BJ (cell line): ENCODE measurements at regions not wholly inside any gene's neighbourhood (a gene's known extent, or its start where the extent isn't known, plus 50 kb on each side); places are given as distances from the start of the nearest gene placed in this dataset.

Experiments
- CTCF ChIA-PET: fragments of 350-600 bp; formaldehyde crosslinking; extraction: SDS; loops from one replicate; lab custom pipeline; 2021; ENCODE audit warnings: antibody characterized with exemption, inconsistent platforms; lab: Yijun Ruan, JAX
- POLR2A ChIA-PET: fragments of 300-600 bp; sonication (Branson Sonifier 250); formaldehyde crosslinking; extraction: SDS; loops from one replicate; lab custom pipeline; 2021; ENCODE audit warnings: antibody characterized with exemption; lab: Charles Lee
- DNase-seq: peaks from one replicate; pipeline ENCODE4 v3.0.0-alpha.2; 2011; ENCODE audit warnings: low read depth
- H3K27me3 ChIP-seq: 2 replicates; pipeline ENCODE4 v1.6.0; 2011; ENCODE audit warnings: low read length; ENCODE audit not compliant: control insufficient read depth, insufficient read depth
- H3K36me3 ChIP-seq: 2 replicates; pipeline ENCODE4 v1.5.1; 2011; ENCODE audit warnings: low read length; ENCODE audit not compliant: control insufficient read depth, insufficient read depth
- H3K4me3 ChIP-seq: 2 replicates; pipeline ENCODE4 v1.5.1; 2011; ENCODE audit warnings: low read depth, mild to moderate bottlenecking, control low read depth, low read length
- TF ChIP-seq, protein P1 (sequence below): IDR thresholded peaks from 2 replicates; pipeline ENCODE4 v1.5.1; 2011; ENCODE audit warnings: low read depth, mild to moderate bottlenecking, control low read depth, inconsistent platforms, low read length, moderate library complexity; ENCODE audit not compliant: insufficient read depth

DNA sequence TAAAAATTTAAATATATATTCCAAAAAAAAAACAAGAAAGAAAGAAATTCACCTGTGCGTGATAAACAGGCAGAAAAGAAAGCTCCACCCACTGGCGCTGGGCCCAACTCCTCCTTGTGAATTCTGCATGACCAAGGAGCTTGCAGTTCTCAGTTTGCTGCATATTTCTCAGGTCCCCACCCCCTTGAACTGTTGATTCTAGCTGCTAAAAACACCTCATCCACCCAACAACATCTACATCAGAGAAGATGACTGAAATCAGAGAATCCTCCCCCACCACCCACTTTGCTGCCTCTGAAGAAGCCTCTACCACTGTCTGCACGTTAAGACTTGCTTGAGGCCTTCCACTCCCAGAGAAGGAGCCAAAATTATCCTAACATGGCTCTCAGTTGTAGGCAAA lies 104.8 kb downstream of the RGS2 start:
- ChIA-PET POLR2A (no interaction called here), CTCF (interaction anchor here (0.6 kb wide), 1 partner anchor 117 kb away, joined by 3 read pairs; no protein-coding TSS in a partner anchor)
- no peak overlapping the region for H3K4me3 ChIP-seq
- TF ChIP-seq, protein P1, sequence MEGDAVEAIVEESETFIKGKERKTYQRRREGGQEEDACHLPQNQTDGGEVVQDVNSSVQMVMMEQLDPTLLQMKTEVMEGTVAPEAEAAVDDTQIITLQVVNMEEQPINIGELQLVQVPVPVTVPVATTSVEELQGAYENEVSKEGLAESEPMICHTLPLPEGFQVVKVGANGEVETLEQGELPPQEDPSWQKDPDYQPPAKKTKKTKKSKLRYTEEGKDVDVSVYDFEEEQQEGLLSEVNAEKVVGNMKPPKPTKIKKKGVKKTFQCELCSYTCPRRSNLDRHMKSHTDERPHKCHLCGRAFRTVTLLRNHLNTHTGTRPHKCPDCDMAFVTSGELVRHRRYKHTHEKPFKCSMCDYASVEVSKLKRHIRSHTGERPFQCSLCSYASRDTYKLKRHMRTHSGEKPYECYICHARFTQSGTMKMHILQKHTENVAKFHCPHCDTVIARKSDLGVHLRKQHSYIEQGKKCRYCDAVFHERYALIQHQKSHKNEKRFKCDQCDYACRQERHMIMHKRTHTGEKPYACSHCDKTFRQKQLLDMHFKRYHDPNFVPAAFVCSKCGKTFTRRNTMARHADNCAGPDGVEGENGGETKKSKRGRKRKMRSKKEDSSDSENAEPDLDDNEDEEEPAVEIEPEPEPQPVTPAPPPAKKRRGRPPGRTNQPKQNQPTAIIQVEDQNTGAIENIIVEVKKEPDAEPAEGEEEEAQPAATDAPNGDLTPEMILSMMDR = no peak
- no peaks in the 10 kb centered on the region for H3K27me3 ChIP-seq
- H3K36me3 ChIP-seq = no peaks in the 10 kb centered on the region
- no peak for DNase-seq

DNA sequence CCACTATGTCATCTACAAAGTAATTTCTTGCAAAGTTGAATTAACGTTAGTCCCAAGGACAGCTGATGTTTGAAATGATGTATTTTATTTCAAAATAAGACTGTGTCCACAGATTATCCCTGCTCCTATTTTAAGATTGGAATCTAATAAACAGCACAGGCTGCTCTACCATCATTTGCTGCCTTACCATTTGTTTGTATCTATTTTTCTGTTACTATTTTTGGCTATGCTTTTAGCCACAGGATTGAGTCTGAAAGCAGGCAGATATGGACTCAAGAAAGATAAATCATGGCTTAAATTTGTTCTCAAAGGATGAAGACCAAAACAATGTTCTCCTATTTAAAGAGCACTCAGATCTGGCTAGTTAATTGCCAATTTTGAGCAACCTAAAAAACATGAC lies 105.3 kb downstream of the RGS2 start:
- CTCF ChIA-PET = interaction anchor here (0.6 kb wide), 1 partner anchor 116 kb away, joined by 3 read pairs; no protein-coding TSS in a partner anchor
- Histone ChIP-seq H3K4me3 (no peak overlapping the region), H3K36me3 (no peaks in the 10 kb centered on the region), H3K27me3 (no peaks in the 10 kb centered on the region)
- TF ChIP-seq, protein P1 = no peak
- POLR2A ChIA-PET = no interaction called here
- DNase-seq = no peak

DNA sequence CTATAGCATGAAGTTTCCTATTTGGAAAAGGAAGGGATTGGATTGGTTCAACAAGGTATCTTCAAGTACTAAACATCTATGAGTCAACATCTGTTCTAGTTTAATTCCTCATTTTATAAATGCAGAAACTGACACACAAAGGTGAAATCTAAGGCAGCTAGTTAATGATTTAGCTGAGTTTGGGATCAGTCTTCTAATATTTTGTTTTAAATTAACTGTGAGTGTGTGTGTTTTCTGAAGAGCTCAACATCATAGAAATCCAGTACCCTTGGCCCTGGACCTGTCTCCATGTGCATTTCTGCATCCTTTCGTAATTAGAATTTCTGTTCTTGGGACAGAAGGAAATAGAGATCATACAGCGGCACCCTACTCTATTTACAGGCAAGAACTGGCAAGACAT lies 105.9 kb downstream of the RGS2 start:
- no peak overlapping the region for H3K4me3 ChIP-seq
- no peaks in the 10 kb centered on the region for H3K27me3 ChIP-seq
- no peaks in the 10 kb centered on the region for H3K36me3 ChIP-seq
- DNase-seq = no peak
- POLR2A ChIA-PET = no interaction called here
- TF ChIP-seq, protein P1 = no peak
- CTCF ChIA-PET = no interaction called here

DNA sequence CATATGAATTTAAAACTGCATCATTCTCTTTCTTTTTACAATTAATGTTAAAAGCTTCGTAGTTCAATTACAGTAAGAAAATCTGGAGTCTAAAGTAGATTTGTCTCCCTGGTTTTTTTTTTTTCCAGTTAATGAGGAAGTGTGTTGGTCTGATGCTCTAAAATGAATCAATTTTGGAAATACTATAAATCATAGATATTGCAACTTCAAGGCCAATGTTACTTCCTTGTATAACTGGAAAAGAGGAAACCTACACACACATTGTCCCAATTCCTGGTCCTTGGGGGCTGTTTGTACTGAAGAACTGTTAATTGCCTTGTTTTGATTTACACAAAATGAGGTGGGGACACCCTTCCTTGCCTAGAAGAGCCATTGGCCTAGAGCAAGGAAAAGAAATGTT lies 107.2 kb downstream of the RGS2 start:
- no peaks in the 10 kb centered on the region for H3K27me3 ChIP-seq
- ChIA-PET POLR2A (no interaction called here), CTCF (interaction anchor here (0.6 kb wide), 1 partner anchor 91 kb away, joined by 3 read pairs; no protein-coding TSS in a partner anchor)
- H3K36me3 ChIP-seq = no peaks in the 10 kb centered on the region
- DNase-seq = no peak
- TF ChIP-seq, protein P1 = no peak
- no peak overlapping the region for H3K4me3 ChIP-seq

DNA sequence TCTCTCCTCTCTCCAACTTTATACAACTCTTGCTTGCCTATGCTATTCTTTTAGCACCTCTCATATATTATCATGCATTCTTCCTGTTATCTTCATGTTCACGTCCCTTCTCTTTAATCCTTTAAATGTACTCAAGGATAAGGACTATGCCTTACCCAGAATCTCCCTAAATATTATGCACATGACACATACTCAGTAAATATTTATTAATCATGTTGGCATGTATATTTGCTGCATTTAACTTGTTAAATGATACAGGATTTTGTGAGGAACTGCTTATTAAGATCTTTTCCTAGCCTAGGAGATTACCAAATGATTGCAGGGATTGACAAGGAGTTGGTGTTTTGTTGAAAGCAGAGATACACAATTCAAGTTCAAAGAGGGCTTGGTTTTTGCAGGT lies 109.4 kb downstream of the RGS2 start:
- ChIA-PET POLR2A (no interaction called here), CTCF (interaction anchor here (0.6 kb wide), 1 partner anchor 108 kb away, joined by 3 read pairs; no protein-coding TSS in a partner anchor)
- Histone ChIP-seq H3K27me3 (no peaks in the 10 kb centered on the region), H3K36me3 (no peaks in the 10 kb centered on the region), H3K4me3 (no peak overlapping the region)
- TF ChIP-seq, protein P1 = no peak
- no peak for DNase-seq
